Activated CD4-positive, alpha-beta T cell treated with anti-CD3 and anti-CD28 coated beads for 36 hours (primary cell): ENCODE measurements at regions not wholly inside any gene's neighbourhood (a gene's known extent, or its start where the extent isn't known, plus 50 kb on each side); places are given as distances from the start of the nearest gene placed in this dataset.
"Not testable (repeated sequence)": the region's sequence is repeated elsewhere in the genome, so short reads cannot be mapped to it uniquely, and the experiment has no call there.

ENCODE experiments used
- ATAC-seq: fragments of 200-7000 bp; cut with Tn5 transposase; one replicate; pipeline ENCODE4 v1.10.0; 2021; ENCODE audit warnings: mild to moderate bottlenecking, moderate library complexity
- CTCF ChIA-PET: fragments of 350-600 bp; sonication (Branson Sonifier 250); formaldehyde crosslinking; loops from one replicate; lab custom pipeline; 2021; ENCODE audit warnings: antibody characterized with exemption; lab: Charles Lee
- POLR2A ChIA-PET: fragments of 350-600 bp; sonication (Branson Sonifier 250); formaldehyde crosslinking; loops from one replicate; lab custom pipeline; 2021; ENCODE audit warnings: antibody characterized with exemption, inconsistent platforms; lab: Charles Lee
- DNase-seq: peaks from one replicate; pipeline ENCODE4 v3.0.0-alpha.2; 2020
- H3K27ac Mint-ChIP-seq: one replicate; pipeline ENCODE4 v1.8.0; 2021; ENCODE audit warnings: mixed read lengths
- H3K27me3 Mint-ChIP-seq: one replicate; pipeline ENCODE4 v1.8.0; 2021; ENCODE audit warnings: mixed read lengths
- H3K36me3 Mint-ChIP-seq: one replicate; pipeline ENCODE4 v1.8.0; 2021; ENCODE audit warnings: low read depth, mixed read lengths
- H3K4me1 Mint-ChIP-seq: one replicate; pipeline ENCODE4 v1.8.0; 2021; ENCODE audit warnings: mixed read lengths
- H3K4me3 Mint-ChIP-seq: one replicate; pipeline ENCODE4 v1.8.0; 2021; ENCODE audit warnings: mild to moderate bottlenecking, moderate library complexity, mixed read lengths
- H3K9me3 Mint-ChIP-seq: one replicate; pipeline ENCODE4 v1.8.0; 2021; ENCODE audit warnings: low read depth, mixed read lengths
- intact Hi-C, 2 experiments: fragments of 100-400 bp; cut with DNase I in 1 of 2; cut with micrococcal nuclease in 1 of 2; formaldehyde crosslinking; loops; one replicate each; pipeline versions ENCODE4 v1.14.2 to v1.15.1; 2022 to 2024; cut with DNase I, micrococcal nuclease

DNA sequence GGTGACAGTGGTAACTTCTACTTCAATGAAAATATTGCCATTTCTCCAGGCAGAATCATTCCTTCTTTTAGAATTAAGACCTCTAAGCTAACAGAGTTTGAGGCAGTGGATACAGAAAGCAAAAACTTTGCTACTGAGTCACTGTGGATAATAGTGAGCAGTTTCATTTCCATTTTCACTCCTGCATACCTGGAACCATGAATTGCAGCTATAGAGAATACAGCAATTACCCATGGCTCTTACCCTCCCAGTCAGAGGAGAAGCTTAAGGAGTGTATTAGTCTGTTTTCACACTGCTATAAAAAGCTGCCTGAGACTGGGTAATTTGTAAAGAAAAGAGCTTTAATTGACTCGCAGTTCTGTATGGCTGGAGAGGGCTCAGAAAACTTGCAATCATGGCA is 531.4 kb upstream of the CNTNAP5 start:
- no peak overlapping the region for H3K27ac Mint-ChIP-seq
- H3K27me3 Mint-ChIP-seq = no peaks in the 10 kb centered on the region
- ATAC-seq (no peak), DNase-seq (no peak)
- POLR2A ChIA-PET = no interaction called here
- CTCF ChIA-PET = no interaction called here
- peaks cover 6% of the 10 kb centered on the region for H3K9me3 Mint-ChIP-seq
- no peaks in the 10 kb centered on the region for H3K4me1 Mint-ChIP-seq
- H3K36me3 Mint-ChIP-seq = no peaks in the 10 kb centered on the region
- intact Hi-C loops = no loop called here
- no peak overlapping the region for H3K4me3 Mint-ChIP-seq

DNA sequence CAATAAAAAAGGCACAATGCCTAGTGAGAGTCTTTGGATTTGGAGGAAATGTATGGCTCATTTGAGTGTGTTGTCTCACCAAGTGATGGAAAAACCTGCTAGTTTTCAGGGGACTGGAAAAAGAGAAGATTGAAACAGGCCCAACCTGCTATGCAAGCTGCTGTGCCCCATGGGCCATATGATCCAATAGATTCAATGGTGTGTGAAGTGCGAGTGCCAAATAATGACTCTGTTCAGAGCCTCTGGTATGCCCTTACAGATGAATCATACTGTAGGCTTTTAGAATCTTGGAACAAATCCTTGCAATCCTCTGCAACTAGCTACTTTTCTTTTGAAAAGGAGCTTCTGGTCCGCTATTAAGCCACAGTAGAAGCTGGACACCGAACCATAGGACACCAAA is 529.8 kb upstream of the CNTNAP5 start:
- ATAC-seq (no peak), DNase-seq (no peak)
- intact Hi-C loops = no loop called here
- Mint-ChIP-seq H3K4me1 (no peaks in the 10 kb centered on the region), H3K4me3 (no peak overlapping the region), H3K36me3 (no peaks in the 10 kb centered on the region), H3K27ac (no peak overlapping the region), H3K9me3 (peaks cover 6% of the 10 kb centered on the region), H3K27me3 (no peaks in the 10 kb centered on the region)
- CTCF ChIA-PET = no interaction called here
- POLR2A ChIA-PET = no interaction called here

DNA sequence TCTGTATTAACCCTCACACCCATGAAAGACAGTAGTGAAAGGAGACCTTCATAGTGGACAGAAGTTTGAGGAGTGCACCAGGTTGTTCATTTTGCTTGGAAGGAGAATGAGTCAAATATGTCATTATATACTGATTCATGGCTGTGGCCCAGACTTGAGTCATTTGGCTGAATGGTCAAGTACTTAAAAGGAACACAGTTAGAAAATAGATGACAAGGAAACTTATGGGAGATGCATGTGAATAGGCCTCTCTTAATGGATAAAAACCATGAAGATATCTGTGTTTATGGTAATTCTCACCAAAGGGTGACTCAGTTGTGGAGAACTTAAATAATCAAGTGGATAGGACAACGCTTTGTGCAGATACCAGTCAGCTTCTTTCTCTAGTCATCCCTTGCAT is 524.7 kb upstream of the CNTNAP5 start:
- Mint-ChIP-seq H3K36me3 (no peaks in the 10 kb centered on the region), H3K4me1 (no peaks in the 10 kb centered on the region), H3K27me3 (no peaks in the 10 kb centered on the region), H3K9me3 (peaks cover 5% of the 10 kb centered on the region), H3K27ac (no peak overlapping the region), H3K4me3 (no peak overlapping the region)
- no peak for DNase-seq
- intact Hi-C loops = no loop called here
- ChIA-PET CTCF (no interaction called here), POLR2A (no interaction called here)
- ATAC-seq = no peak

DNA sequence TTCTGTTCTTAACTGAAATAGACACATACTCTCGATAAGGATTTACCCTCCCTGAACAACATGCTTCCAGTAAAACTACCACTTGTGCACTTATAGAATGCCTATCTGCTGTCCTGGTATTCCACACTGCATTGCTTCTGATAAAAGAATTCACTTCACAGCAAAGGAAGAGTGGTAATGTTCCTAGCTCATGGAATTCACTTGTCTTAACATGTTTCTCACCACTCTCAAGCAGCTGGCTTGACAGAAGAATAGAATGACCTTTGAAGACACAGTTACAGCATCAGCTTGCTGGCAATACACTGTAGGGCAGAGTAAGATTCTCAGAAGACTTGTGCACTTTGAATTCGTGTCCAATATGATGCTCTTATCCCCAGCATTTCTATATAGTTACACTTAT is 524.1 kb upstream of the CNTNAP5 start:
- ChIA-PET POLR2A (no interaction called here), CTCF (interaction anchor here (0.7 kb wide), 1 partner anchor 450 kb away, joined by 3 read pairs; no protein-coding TSS in a partner anchor)
- DNase-seq (no peak), ATAC-seq (no peak)
- Mint-ChIP-seq H3K27ac (no peak overlapping the region), H3K27me3 (no peaks in the 10 kb centered on the region), H3K4me3 (no peak overlapping the region), H3K9me3 (peaks cover 5% of the 10 kb centered on the region), H3K4me1 (no peaks in the 10 kb centered on the region), H3K36me3 (no peaks in the 10 kb centered on the region)
- intact Hi-C loops = no loop called here

DNA sequence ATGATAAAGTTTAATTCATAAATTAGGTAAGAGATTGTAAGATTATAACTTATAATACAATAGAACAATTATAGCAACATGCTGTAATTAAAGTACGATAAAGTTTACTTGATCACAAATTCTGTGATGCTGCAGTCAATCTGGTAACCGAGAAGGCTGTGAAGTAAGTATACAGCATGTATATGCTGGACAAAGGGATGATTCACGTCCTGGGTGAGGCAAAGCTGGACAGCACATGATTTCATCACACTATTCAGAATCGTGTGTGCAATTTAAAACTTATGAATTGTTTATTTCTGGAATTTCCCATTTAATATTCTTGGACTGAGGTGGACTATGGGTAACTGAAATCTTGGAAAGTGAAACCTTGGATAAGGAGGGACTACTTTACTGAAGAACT is 522.2 kb upstream of the CNTNAP5 start:
- ChIA-PET POLR2A (no interaction called here), CTCF (no interaction called here)
- no peaks in the 10 kb centered on the region for H3K36me3 Mint-ChIP-seq
- no peak overlapping the region for H3K27ac Mint-ChIP-seq
- ATAC-seq = no peak
- DNase-seq = no peak
- H3K4me1 Mint-ChIP-seq = no peaks in the 10 kb centered on the region
- H3K9me3 Mint-ChIP-seq = peaks cover 5% of the 10 kb centered on the region
- H3K27me3 Mint-ChIP-seq = no peaks in the 10 kb centered on the region
- intact Hi-C loops = no loop called here
- H3K4me3 Mint-ChIP-seq = no peak overlapping the region

DNA sequence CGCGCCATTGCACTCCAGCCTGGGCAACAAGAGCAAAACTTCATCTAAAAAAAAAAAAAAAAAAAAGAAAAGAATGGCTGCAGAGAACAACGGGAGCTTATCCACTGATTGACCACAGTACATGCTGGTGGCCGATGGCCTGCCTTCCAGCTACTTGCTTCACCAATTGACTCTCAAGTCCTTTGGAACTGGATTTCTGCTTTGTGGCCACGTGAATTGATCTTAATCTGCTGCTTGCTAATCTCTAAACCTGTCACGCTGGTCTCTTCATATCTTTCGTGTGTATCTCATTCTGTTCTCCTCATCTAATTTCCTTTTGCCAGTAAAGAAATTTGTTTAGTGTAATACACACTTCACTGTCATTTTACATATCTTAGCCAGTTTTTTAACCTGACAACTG is 512.5 kb upstream of the CNTNAP5 start:
- H3K36me3 Mint-ChIP-seq = no peaks in the 10 kb centered on the region
- DNase-seq (no peak), ATAC-seq (no peak)
- intact Hi-C loops = no loop called here
- H3K27ac Mint-ChIP-seq = no peak overlapping the region
- ChIA-PET POLR2A (no interaction called here), CTCF (no interaction called here)
- H3K4me3 Mint-ChIP-seq = no peak overlapping the region
- no peaks in the 10 kb centered on the region for H3K4me1 Mint-ChIP-seq
- H3K27me3 Mint-ChIP-seq = no peaks in the 10 kb centered on the region
- peaks cover 6% of the 10 kb centered on the region for H3K9me3 Mint-ChIP-seq

DNA sequence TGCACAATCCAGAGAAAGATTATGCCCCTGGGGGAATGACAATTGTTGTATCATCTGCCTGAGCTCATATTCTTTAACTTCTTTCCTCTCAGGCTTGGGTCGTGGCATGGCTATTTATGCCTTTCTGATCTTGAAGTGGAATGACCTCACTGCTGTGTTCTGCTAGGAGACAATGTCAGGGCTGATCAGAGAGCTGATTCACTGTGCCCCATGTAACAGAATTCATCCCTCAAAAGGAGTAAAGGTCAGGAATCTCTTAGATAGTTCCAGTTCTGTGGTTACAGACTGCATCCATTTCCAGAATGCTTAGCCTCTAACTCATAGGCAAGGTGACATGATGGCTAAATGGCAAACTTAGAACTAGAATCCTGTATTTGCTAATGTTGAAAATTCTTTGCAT is 511.7 kb upstream of the CNTNAP5 start:
- DNase-seq (no peak), ATAC-seq (no peak)
- Mint-ChIP-seq H3K4me1 (no peaks in the 10 kb centered on the region), H3K36me3 (no peaks in the 10 kb centered on the region), H3K9me3 (peaks cover 4% of the 10 kb centered on the region), H3K27me3 (no peaks in the 10 kb centered on the region), H3K4me3 (no peak overlapping the region), H3K27ac (no peak overlapping the region)
- ChIA-PET POLR2A (no interaction called here), CTCF (no interaction called here)
- intact Hi-C loops = no loop called here

DNA sequence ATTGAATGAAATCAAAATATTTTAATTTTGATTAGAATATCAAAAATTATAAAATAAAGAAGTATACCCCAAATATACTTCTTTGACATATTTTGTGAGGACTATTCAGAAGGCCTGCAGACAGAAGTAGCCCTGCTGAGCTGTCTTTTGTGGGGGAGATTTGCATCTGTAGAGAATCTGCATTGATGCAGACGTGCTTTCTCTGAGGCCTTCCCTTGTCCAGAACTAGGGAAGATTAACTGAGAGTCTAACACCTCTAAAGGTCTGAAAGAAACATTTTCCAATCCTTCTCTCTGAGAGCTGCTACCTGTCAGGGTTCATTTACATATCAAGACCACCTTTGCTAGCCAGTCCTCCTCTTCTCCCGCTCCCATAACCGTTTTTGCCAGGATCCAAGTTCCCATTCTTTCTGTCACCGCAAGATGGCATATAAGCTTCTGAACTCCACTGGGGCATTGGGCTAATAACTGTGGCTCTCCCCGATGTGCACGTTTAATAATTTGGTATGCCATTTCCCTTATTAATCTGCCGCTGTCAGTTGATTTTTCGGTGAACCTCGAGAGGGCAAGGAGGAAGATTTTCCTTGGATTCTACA is 510.4 kb upstream of the CNTNAP5 start:
- Mint-ChIP-seq H3K4me1 (no peaks in the 10 kb centered on the region), H3K4me3 (no peak overlapping the region), H3K27me3 (no peaks in the 10 kb centered on the region), H3K9me3 (peaks cover 2% of the 10 kb centered on the region), H3K36me3 (no peaks in the 10 kb centered on the region), H3K27ac (no peak overlapping the region)
- POLR2A ChIA-PET = no interaction called here
- ATAC-seq = no peak
- CTCF ChIA-PET = no interaction called here
- no peak for DNase-seq
- intact Hi-C loops = no loop called here

DNA sequence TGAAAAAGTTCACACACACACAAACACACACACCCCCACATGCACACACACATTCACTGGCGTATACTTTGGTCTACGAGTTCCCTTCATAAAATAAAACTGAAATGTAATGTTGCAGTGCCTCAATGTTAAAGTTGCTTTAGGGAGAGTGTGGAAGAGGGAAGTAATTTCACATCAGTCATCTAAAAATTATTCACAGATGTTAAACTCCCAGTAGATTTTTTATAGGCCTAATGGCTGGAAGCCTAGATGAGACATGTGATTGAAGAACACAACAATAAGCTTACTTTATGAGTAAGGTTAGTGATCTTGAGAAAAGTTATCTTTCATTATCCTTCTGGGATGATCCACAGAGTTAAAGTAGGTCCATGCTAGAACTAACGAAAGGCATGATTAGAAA is 506.7 kb upstream of the CNTNAP5 start:
- intact Hi-C loops = no loop called here
- Mint-ChIP-seq H3K36me3 (no peaks in the 10 kb centered on the region), H3K4me3 (no peak overlapping the region), H3K4me1 (no peaks in the 10 kb centered on the region), H3K27me3 (no peaks in the 10 kb centered on the region), H3K27ac (no peak overlapping the region), H3K9me3 (peaks cover 2% of the 10 kb centered on the region)
- POLR2A ChIA-PET = no interaction called here
- no peak for ATAC-seq
- DNase-seq = no peak
- CTCF ChIA-PET = no interaction called here

DNA sequence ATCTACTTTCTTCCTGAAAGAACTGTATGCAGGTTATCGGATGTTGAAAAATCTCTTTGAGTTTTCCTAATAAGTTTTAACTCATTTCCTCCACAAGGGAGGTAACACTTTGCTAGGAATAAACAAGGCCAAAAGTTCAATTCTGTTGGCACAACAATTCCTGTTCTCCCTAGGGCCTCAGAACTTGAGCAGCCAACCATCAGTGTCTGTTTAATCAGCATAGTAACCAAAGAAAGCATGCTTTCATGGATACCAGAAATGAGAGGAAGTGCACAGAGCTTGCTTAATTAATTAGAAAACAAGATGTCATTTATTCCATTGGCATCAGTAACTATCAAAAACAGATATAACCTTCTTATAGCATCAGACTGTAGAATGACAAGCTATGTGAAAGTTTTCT is 503.2 kb upstream of the CNTNAP5 start:
- H3K27ac Mint-ChIP-seq = no peak overlapping the region
- CTCF ChIA-PET = no interaction called here
- H3K36me3 Mint-ChIP-seq = no peaks in the 10 kb centered on the region
- H3K27me3 Mint-ChIP-seq = no peaks in the 10 kb centered on the region
- POLR2A ChIA-PET = no interaction called here
- H3K4me3 Mint-ChIP-seq = no peak overlapping the region
- H3K4me1 Mint-ChIP-seq = no peaks in the 10 kb centered on the region
- intact Hi-C loops = no loop called here
- ATAC-seq (no peak), DNase-seq (no peak)
- peaks cover 9% of the 10 kb centered on the region for H3K9me3 Mint-ChIP-seq

DNA sequence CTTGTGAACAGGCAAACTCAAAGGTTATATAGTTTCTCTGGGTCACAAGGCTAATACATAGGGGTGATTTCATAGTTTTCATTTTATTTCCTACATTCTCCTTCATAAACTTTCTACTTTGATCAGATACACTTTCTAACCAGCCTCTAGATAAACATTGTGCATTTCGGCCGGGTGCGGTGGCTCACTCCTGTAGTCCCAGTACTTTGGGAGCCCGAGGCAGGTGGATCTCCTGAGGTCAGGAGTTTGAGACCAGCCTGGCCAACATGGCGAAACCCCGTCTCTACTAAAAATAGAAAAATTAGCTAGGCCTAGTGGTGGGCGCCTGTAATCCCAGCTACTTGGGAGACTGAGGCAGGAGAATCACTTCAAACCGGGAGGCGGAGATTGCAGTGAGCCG is 502.6 kb upstream of the CNTNAP5 start:
- H3K4me3 Mint-ChIP-seq, H3K36me3 Mint-ChIP-seq, DNase-seq, H3K27ac Mint-ChIP-seq, H3K9me3 Mint-ChIP-seq, intact Hi-C loops, POLR2A ChIA-PET, H3K27me3 Mint-ChIP-seq, CTCF ChIA-PET, H3K4me1 Mint-ChIP-seq, ATAC-seq: not testable (repeated sequence)

DNA sequence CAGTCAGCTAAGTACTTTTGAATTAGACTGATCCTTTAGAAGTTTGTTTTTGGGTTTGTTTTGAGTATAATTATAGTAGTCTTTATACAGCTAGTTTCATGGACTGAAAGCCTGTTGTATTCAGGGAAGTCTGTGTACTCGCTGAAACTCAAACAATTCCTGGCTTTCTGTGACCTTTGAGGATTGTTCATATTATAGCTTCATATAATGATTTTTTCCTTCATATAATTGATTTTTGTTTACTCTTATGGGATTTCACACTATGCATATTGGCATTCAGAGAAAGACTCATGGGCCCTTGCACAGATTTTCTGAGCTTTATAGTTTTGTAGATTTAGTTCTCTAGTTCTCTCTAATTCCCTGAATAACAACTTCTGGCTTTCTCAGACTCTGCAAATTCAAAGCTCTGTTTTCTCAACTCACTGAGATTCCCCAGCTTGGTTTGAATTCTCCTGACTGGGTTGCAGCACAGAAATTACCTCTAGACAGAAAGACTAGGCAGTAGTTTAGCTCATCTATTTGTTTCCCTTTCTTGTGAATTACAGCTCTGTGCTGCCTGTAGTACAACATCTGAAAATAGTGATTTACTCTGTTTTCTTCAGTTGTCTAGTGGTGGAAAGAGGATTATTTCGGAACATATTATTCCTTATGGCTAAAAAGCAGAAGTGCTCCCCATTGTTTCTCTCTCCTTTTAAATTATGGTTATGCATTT is 495.9 kb upstream of the CNTNAP5 start:
- no peak overlapping the region for H3K27ac Mint-ChIP-seq
- peaks cover 17% of the 10 kb centered on the region for H3K9me3 Mint-ChIP-seq
- no peaks in the 10 kb centered on the region for H3K27me3 Mint-ChIP-seq
- CTCF ChIA-PET = no interaction called here
- DNase-seq (no peak), ATAC-seq (no peak)
- intact Hi-C loops = no loop called here
- POLR2A ChIA-PET = no interaction called here
- H3K4me3 Mint-ChIP-seq = no peak overlapping the region
- no peaks in the 10 kb centered on the region for H3K4me1 Mint-ChIP-seq
- H3K36me3 Mint-ChIP-seq = no peaks in the 10 kb centered on the region
